CD14-positive monocyte (primary cell): ENCODE measurements at regions not wholly inside any gene's neighbourhood (a gene's known extent, or its start where the extent isn't known, plus 50 kb on each side); places are given as distances from the start of the nearest gene placed in this dataset.

Source experiments
- DNase-seq, 3 donors: peaks; one replicate each; pipeline ENCODE4 v3.0.0-alpha.2; 2011 to 2022
- H2AFZ ChIP-seq: 2 replicates; pipeline ENCODE4 v1.6.0; 2012; ENCODE audit warnings: mild to moderate bottlenecking, low read depth, low read length, inconsistent platforms; ENCODE audit not compliant: insufficient read depth, poor library complexity, severe bottlenecking
- H3K27ac ChIP-seq, 2 donors: 1 replicate in 1 of 2; 2 replicates in 1 of 2; pipeline ENCODE4 v1.5.1; 2012 to 2013; ENCODE audit warnings: low read length in 2 of 2, control low read depth in 1 of 2, inconsistent platforms in 1 of 2, low read depth in 1 of 2, mild to moderate bottlenecking in 1 of 2
- H3K27me3 ChIP-seq, 2 donors: one replicate each; pipeline versions ENCODE4 v1.6.0 to v1.6.1; 2011 to 2013; ENCODE audit warnings: low read length in 2 of 2; ENCODE audit not compliant: control insufficient read depth in 2 of 2, insufficient read depth in 2 of 2
- H3K36me3 ChIP-seq, 2 donors: replicated peaks in 1 of 2; 1 replicate in 1 of 2; 2 replicates in 1 of 2; pipeline versions ENCODE4 v1.5.1 to v1.6.1; 2012 to 2013; ENCODE audit warnings: low read length in 2 of 2, control low read depth in 1 of 2, inconsistent platforms in 1 of 2, mild to moderate bottlenecking in 1 of 2; ENCODE audit not compliant: insufficient read depth in 2 of 2, control insufficient read depth in 1 of 2
- H3K4me1 ChIP-seq, 2 donors: 1 replicate in 1 of 2; 2 replicates in 1 of 2; pipeline versions ENCODE4 v1.5.1 to v1.6.1; 2012 to 2013; ENCODE audit warnings: low read length in 2 of 2, control low read depth in 1 of 2, inconsistent platforms in 1 of 2, mild to moderate bottlenecking in 1 of 2, moderate library complexity in 1 of 2; ENCODE audit not compliant: insufficient read depth in 2 of 2, control insufficient read depth in 1 of 2
- H3K4me2 ChIP-seq: replicated peaks from 2 replicates; pipeline ENCODE3; 2012; ENCODE audit warnings: low read length, moderate library complexity, mild to moderate bottlenecking; ENCODE audit not compliant: poor library complexity, severe bottlenecking; ENCODE audit errors: extremely low read depth
- H3K4me3 ChIP-seq, 3 experiments: fragments of 200-600 bp in 1 of 3; sonication (generic) in 1 of 3; replicated peaks in 1 of 3; 1 replicate in 2 of 3; 2 replicates in 1 of 3; pipeline ENCODE4 v1.5.1; 2011 to 2013; ENCODE audit warnings: low read length in 3 of 3, mild to moderate bottlenecking in 3 of 3, control low read depth in 2 of 3, low read depth in 2 of 3, inconsistent platforms in 1 of 3, moderate library complexity in 1 of 3
- H3K79me2 ChIP-seq: 2 replicates; pipeline ENCODE4 v1.6.0; 2012; ENCODE audit warnings: mild to moderate bottlenecking, control low read depth, inconsistent platforms, low read length, moderate library complexity; ENCODE audit not compliant: insufficient read depth
- H3K9ac ChIP-seq: 2 replicates; pipeline ENCODE4 v1.6.0; 2017; ENCODE audit warnings: low read length, mild to moderate bottlenecking; ENCODE audit not compliant: insufficient read depth, poor library complexity, severe bottlenecking
- H3K9me3 ChIP-seq, 2 donors: replicated peaks in 1 of 2; 1 replicate in 1 of 2; 2 replicates in 1 of 2; pipeline versions ENCODE4 v1.5.1 to v1.6.1; 2012 to 2013; ENCODE audit warnings: low read length in 2 of 2, control low read depth in 1 of 2; ENCODE audit not compliant: control insufficient read depth in 1 of 2, insufficient read depth in 1 of 2
- H4K20me1 ChIP-seq: 2 replicates; pipeline ENCODE4 v1.6.0; 2012; ENCODE audit warnings: mild to moderate bottlenecking, low read length, control low read depth, moderate library complexity; ENCODE audit not compliant: insufficient read depth
- H3K27ac Mint-ChIP-seq, 7 donors: one replicate each; pipeline ENCODE4 v1.8.0; 2020; ENCODE audit warnings: mild to moderate bottlenecking in 7 of 7, mixed read lengths in 7 of 7, moderate library complexity in 6 of 7, inconsistent platforms in 2 of 7
- H3K27me3 Mint-ChIP-seq, 3 donors: one replicate each; pipeline ENCODE4 v1.8.0; 2021 to 2022; ENCODE audit warnings: low read depth in 3 of 3, mild to moderate bottlenecking in 3 of 3, mixed read lengths in 3 of 3, moderate library complexity in 3 of 3, inconsistent platforms in 1 of 3
- H3K36me3 Mint-ChIP-seq, 2 donors: one replicate each; pipeline ENCODE4 v1.8.0; 2020; ENCODE audit warnings: mixed read lengths in 2 of 2, inconsistent platforms in 1 of 2, mild to moderate bottlenecking in 1 of 2
- H3K4me1 Mint-ChIP-seq: one replicate; pipeline ENCODE4 v1.8.0; 2020; ENCODE audit warnings: mild to moderate bottlenecking, mixed read lengths
- H3K4me3 Mint-ChIP-seq, 2 donors: one replicate each; pipeline ENCODE4 v1.8.0; 2020; ENCODE audit warnings: mild to moderate bottlenecking in 2 of 2, mixed read lengths in 2 of 2, moderate library complexity in 1 of 2
- H3K9me3 Mint-ChIP-seq, 7 donors: one replicate each; pipeline ENCODE4 v1.8.0; 2020 to 2022; ENCODE audit warnings: mixed read lengths in 7 of 7, mild to moderate bottlenecking in 6 of 7, moderate library complexity in 6 of 7, inconsistent platforms in 2 of 7
- CTCF ChIP-seq: fragments of 200-600 bp; IDR thresholded peaks from one replicate; pipeline ENCODE4 v1.8.0; 2022; ENCODE audit warnings: antibody characterized with exemption, mild to moderate bottlenecking
- WGBS: methylation state at CpG from one replicate; pipeline ENCODE4 v1.1.5; 2013; ENCODE audit warnings: missing lambda C conversion rate; ENCODE audit not compliant: insufficient coverage; 5-methylcytosine and 5-hydroxymethylcytosine counted together
- intact Hi-C, 2 donors: fragments of 100-400 bp; cut with micrococcal nuclease; formaldehyde crosslinking; loops; one replicate each; pipeline versions ENCODE4 v1.15.0 to v1.15.1; 2023

- Histone ChIP-seq H3K9me3 (no peaks in the 10 kb centered on the region), H3K4me3 (no peak overlapping the region), H3K4me2 (no peak overlapping the region), H3K27me3 (peaks cover 0 to 13% of the 10 kb centered on the region in 2 donors), H3K27ac (no peak overlapping the region), H3K36me3 (no peaks in the 10 kb centered on the region), H4K20me1 (no peaks in the 10 kb centered on the region), H3K4me1 (peaks cover 44 to 54% of the 10 kb centered on the region in 2 donors), H3K79me2 (no peaks in the 10 kb centered on the region), H3K9ac (no peak overlapping the region), H2AFZ (no peak overlapping the region)
- Mint-ChIP-seq H3K4me1 (peaks cover 48% of the 10 kb centered on the region), H3K27me3 (peaks cover 23 to 55% (median 25%) of the 10 kb centered on the region in 3 donors), H3K27ac (no peak overlapping the region), H3K9me3 (no peaks in the 10 kb centered on the region), H3K4me3 (no peak overlapping the region), H3K36me3 (peaks cover 10 to 16% of the 10 kb centered on the region in 2 donors)
- intact Hi-C loops = loop anchor here (5.0 kb wide), 2 partner anchors 35 to 40 kb away; no protein-coding TSS in a partner anchor
- TF ChIP-seq CTCF = no peak
- no peak for DNase-seq
- WGBS = 92% methylated on average over 25 of the region's 30 CpGs
Observed at GRCh38 chr4:3366893-3367775, 74.3 kb downstream of the RGS12 start.

- Histone ChIP-seq H3K4me3 (no peak overlapping the region), H3K4me2 (no peak overlapping the region), H3K79me2 (no peaks in the 10 kb centered on the region), H3K9me3 (no peaks in the 10 kb centered on the region), H4K20me1 (no peaks in the 10 kb centered on the region), H3K27me3 (peaks cover 0 to 13% of the 10 kb centered on the region in 2 donors), H3K27ac (no peak overlapping the region), H3K9ac (no peak overlapping the region), H2AFZ (no peak overlapping the region), H3K4me1 (peaks cover 52 to 61% of the 10 kb centered on the region in 2 donors), H3K36me3 (no peaks in the 10 kb centered on the region)
- H3K9me3 Mint-ChIP-seq = peaks cover 0 to under 1% (median 0%) of the 10 kb centered on the region in 7 donors
- WGBS = 95% methylated on average over 11 of the region's 12 CpGs
- intact Hi-C loops = loop anchor here (5.0 kb wide), 2 partner anchors 34 to 39 kb away; no protein-coding TSS in a partner anchor
- DNase-seq = no peak
- H3K4me1 Mint-ChIP-seq = peaks cover 54% of the 10 kb centered on the region
- peak overlapping the region in 1 of 7 donors; percentile 45 for H3K27ac Mint-ChIP-seq
- H3K27me3 Mint-ChIP-seq = peaks cover 24 to 55% (median 27%) of the 10 kb centered on the region in 3 donors
- TF ChIP-seq CTCF = no peak
- peaks cover 9 to 13% of the 10 kb centered on the region in 2 donors for H3K36me3 Mint-ChIP-seq
- no peak overlapping the region for H3K4me3 Mint-ChIP-seq
Observed at GRCh38 chr4:3367866-3368265, 73.9 kb upstream of the HGFAC start.
